HEK293 (cell line): ENCODE measurements at regions not wholly inside any gene's neighbourhood (a gene's known extent, or its start where the extent isn't known, plus 50 kb on each side); places are given as distances from the start of the nearest gene placed in this dataset.

Source experiments
- KLF1 ChIP-seq: fragments of 450-650 bp; formaldehyde crosslinking; IDR thresholded peaks from 2 replicates; pipeline ENCODE4 v1.5.1; 2016; ENCODE audit warnings: missing biosample characterization, missing genetic modification characterization
- OVOL3 ChIP-seq: fragments of 450-650 bp; formaldehyde crosslinking; IDR thresholded peaks from 2 replicates; pipeline ENCODE4 v1.5.1; 2016; ENCODE audit warnings: missing biosample characterization, missing genetic modification characterization
- YY1 ChIP-seq: fragments of 450-650 bp; formaldehyde crosslinking; IDR thresholded peaks from 2 replicates; pipeline ENCODE4 v1.5.1; 2018; ENCODE audit warnings: missing biosample characterization, missing genetic modification characterization
- ZBTB7A ChIP-seq: fragments of 450-650 bp; formaldehyde crosslinking; IDR thresholded peaks from 2 replicates; pipeline ENCODE4 v1.5.1; 2016; ENCODE audit warnings: low read depth, missing biosample characterization, missing genetic modification characterization
- ZNF155 ChIP-seq: fragments of 450-650 bp; formaldehyde crosslinking; IDR thresholded peaks from 2 replicates; pipeline ENCODE4 v1.5.1; 2016; ENCODE audit warnings: missing biosample characterization, missing genetic modification characterization
- ZNF239 ChIP-seq: fragments of 450-650 bp; formaldehyde crosslinking; IDR thresholded peaks from 2 replicates; pipeline ENCODE4 v1.5.1; 2016; ENCODE audit warnings: missing biosample characterization, missing genetic modification characterization
- ZNF514 ChIP-seq: fragments of 450-650 bp; formaldehyde crosslinking; IDR thresholded peaks from 2 replicates; pipeline ENCODE4 v1.5.1; 2016; ENCODE audit warnings: missing biosample characterization, missing genetic modification characterization
- TF ChIP-seq, protein P1 (sequence below): fragments of 450-650 bp; formaldehyde crosslinking; IDR thresholded peaks from 2 replicates; pipeline ENCODE4 v1.5.1; 2016; ENCODE audit warnings: missing biosample characterization, missing genetic modification characterization
- TF ChIP-seq, protein P2 (sequence below): sonication (generic); formaldehyde crosslinking; IDR thresholded peaks from 2 replicates; pipeline ENCODE4 v1.8.1; 2022; ENCODE audit warnings: mild to moderate bottlenecking, moderate library complexity, missing genetic modification reagents
- TF ChIP-seq, protein P3 (sequence below): fragments of 450-650 bp; formaldehyde crosslinking; IDR thresholded peaks from 2 replicates; pipeline ENCODE4 v1.5.1; 2016; ENCODE audit warnings: missing biosample characterization, missing genetic modification characterization, borderline replicate concordance
- TF ChIP-seq, protein P4 (sequence below): fragments of 450-650 bp; formaldehyde crosslinking; IDR thresholded peaks from 2 replicates; pipeline ENCODE4 v1.5.1; 2016; ENCODE audit warnings: missing biosample characterization, missing genetic modification characterization, low read depth

DNA sequence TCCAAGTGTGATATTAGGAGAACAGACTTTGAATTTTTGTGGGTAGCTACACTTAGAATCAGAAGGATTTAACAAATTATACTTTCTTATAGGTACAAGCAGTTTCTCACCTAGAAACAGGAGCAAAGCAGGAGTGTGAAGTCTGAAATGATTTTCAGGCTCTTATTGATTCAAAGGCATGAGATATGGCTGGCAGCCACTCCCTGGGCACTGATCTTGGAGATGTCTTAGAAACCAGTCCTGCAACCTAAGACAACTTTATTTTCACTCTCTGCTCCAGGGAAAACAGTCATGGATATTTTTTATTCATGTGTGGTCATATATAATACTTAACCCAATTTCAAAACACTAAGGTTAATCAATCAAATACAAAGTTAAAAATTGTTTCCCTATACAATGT is 254.9 kb upstream of the TMEM132C start:
- TF ChIP-seq, protein P1, sequence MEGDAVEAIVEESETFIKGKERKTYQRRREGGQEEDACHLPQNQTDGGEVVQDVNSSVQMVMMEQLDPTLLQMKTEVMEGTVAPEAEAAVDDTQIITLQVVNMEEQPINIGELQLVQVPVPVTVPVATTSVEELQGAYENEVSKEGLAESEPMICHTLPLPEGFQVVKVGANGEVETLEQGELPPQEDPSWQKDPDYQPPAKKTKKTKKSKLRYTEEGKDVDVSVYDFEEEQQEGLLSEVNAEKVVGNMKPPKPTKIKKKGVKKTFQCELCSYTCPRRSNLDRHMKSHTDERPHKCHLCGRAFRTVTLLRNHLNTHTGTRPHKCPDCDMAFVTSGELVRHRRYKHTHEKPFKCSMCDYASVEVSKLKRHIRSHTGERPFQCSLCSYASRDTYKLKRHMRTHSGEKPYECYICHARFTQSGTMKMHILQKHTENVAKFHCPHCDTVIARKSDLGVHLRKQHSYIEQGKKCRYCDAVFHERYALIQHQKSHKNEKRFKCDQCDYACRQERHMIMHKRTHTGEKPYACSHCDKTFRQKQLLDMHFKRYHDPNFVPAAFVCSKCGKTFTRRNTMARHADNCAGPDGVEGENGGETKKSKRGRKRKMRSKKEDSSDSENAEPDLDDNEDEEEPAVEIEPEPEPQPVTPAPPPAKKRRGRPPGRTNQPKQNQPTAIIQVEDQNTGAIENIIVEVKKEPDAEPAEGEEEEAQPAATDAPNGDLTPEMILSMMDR (tag by site-specific recombination), result no peak
- TF ChIP-seq, protein P2, sequence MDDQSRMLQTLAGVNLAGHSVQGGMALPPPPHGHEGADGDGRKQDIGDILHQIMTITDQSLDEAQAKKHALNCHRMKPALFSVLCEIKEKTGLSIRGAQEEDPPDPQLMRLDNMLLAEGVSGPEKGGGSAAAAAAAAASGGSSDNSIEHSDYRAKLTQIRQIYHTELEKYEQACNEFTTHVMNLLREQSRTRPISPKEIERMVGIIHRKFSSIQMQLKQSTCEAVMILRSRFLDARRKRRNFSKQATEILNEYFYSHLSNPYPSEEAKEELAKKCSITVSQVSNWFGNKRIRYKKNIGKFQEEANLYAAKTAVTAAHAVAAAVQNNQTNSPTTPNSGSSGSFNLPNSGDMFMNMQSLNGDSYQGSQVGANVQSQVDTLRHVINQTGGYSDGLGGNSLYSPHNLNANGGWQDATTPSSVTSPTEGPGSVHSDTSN, result no peak
- TF ChIP-seq, protein P3, sequence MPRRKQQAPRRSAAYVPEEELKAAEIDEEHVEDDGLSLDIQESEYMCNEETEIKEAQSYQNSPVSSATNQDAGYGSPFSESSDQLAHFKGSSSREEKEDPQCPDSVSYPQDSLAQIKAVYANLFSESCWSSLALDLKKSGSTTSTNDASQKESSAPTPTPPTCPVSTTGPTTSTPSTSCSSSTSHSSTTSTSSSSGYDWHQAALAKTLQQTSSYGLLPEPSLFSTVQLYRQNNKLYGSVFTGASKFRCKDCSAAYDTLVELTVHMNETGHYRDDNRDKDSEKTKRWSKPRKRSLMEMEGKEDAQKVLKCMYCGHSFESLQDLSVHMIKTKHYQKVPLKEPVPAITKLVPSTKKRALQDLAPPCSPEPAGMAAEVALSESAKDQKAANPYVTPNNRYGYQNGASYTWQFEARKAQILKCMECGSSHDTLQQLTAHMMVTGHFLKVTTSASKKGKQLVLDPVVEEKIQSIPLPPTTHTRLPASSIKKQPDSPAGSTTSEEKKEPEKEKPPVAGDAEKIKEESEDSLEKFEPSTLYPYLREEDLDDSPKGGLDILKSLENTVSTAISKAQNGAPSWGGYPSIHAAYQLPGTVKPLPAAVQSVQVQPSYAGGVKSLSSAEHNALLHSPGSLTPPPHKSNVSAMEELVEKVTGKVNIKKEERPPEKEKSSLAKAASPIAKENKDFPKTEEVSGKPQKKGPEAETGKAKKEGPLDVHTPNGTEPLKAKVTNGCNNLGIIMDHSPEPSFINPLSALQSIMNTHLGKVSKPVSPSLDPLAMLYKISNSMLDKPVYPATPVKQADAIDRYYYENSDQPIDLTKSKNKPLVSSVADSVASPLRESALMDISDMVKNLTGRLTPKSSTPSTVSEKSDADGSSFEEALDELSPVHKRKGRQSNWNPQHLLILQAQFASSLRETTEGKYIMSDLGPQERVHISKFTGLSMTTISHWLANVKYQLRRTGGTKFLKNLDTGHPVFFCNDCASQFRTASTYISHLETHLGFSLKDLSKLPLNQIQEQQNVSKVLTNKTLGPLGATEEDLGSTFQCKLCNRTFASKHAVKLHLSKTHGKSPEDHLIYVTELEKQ (tag by site-specific recombination), result no peak
- TF ChIP-seq ZNF239 (tag by site-specific recombination) (no peak), YY1 (no peak), ZNF155 (tag by site-specific recombination) (no peak), OVOL3 (tag by site-specific recombination) (no peak), ZBTB7A (tag by site-specific recombination) (no peak), ZNF514 (tag by site-specific recombination) (no peak), KLF1 (tag by site-specific recombination) (no peak)
- TF ChIP-seq, protein P4, sequence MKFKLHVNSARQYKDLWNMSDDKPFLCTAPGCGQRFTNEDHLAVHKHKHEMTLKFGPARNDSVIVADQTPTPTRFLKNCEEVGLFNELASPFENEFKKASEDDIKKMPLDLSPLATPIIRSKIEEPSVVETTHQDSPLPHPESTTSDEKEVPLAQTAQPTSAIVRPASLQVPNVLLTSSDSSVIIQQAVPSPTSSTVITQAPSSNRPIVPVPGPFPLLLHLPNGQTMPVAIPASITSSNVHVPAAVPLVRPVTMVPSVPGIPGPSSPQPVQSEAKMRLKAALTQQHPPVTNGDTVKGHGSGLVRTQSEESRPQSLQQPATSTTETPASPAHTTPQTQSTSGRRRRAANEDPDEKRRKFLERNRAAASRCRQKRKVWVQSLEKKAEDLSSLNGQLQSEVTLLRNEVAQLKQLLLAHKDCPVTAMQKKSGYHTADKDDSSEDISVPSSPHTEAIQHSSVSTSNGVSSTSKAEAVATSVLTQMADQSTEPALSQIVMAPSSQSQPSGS (tag by site-specific recombination), result no peak
